ENCODE measurements at regions not wholly inside any gene's neighbourhood (a gene's known extent, or its start where the extent isn't known, plus 50 kb on each side); places are given as distances from the start of the nearest gene placed in this dataset.

DNA sequence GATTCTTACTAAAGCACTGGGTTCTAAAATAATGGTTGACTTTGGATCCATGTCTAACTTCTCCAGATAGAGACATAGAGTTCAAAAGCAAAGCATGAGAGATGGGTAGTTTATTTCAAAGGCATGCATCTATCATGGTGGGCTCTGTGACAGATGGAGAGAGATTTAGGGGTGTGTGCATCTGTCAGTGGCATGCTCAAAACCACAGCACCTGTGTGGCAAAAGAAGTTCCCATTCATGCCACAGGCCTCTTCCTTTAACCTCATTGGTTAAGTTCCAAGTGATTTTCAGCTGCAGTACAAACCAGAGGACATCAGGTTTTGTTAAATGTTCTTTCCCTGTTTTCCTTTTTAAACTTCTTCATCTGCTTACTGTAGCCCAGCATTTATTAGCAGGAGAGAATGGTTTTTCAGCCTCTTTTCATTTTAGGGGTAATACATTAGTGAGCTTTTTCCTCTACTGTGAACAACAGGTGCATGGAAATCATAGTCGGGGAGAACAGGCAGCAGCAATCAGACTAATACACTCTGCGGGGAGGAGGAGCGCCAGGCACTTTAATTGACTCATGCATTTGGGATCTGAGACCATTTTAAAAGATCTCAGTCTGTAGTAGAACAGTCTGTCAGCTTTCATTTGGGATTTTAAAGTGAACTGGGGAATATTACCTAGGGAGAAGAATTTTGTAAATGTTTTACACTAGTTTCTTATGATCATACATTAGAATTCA is 52.4 kb upstream of the UPP2 start:
- POLR2A ChIA-PET = no interaction called here
- no peak overlapping the region for H3K27ac Mint-ChIP-seq
- CTCF ChIA-PET = no interaction called here
- Histone ChIP-seq H3K36me3 (ENCODE audit: insufficient read depth, low read length) (no peaks in the 10 kb centered on the region), H3K4me1 (ENCODE audit: insufficient read depth, low read length) (no peaks in the 10 kb centered on the region), H3K4me3 (ENCODE audit: low read length) (no peak overlapping the region), H3K9me3 (ENCODE audit: low read length) (no peaks in the 10 kb centered on the region), H3K27ac (ENCODE audit: low read depth, low read length) (no peak overlapping the region), H3K27me3 (ENCODE audit: insufficient read depth, low read length, poor library complexity, severe bottlenecking) (no peaks in the 10 kb centered on the region)
- no peak for DNase-seq
- peaks cover 4 to 23% of the 10 kb centered on the region in 2 donors for H3K27me3 Mint-ChIP-seq
- no peaks in the 10 kb centered on the region for H3K36me3 Mint-ChIP-seq
- no peaks in the 10 kb centered on the region for H3K4me1 Mint-ChIP-seq
- H3K9me3 Mint-ChIP-seq = no peaks in the 10 kb centered on the region
- no peak overlapping the region for H3K4me3 Mint-ChIP-seq

DNA sequence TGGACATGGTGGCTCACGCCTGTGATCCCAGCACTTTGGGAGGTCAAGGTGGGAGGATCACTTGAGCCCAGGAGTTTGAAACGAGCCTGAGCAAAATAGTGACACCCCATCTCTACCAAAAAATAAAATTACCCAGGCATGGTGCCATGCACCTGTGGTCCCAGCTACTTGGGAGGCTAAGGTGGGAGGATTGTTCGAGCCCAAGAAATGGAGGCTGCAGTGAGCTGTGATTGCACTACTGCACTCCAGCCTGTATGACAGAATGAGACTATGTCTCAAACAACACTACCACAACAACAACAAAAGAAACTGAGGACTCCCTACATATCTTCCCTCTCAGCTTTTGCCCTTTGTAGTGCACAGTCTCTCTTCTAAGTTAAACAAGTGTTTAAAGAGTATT is 53.3 kb upstream of the UPP2 start:
- peaks cover 7 to 31% of the 10 kb centered on the region in 2 donors for H3K27me3 Mint-ChIP-seq
- H3K9me3 Mint-ChIP-seq = no peaks in the 10 kb centered on the region
- no peaks in the 10 kb centered on the region for H3K36me3 Mint-ChIP-seq
- ChIA-PET CTCF (no interaction called here), POLR2A (no interaction called here)
- H3K9me3 ChIP-seq (ENCODE audit: low read length) = no peaks in the 10 kb centered on the region
- H3K27ac ChIP-seq (ENCODE audit: low read depth, low read length) = no peak overlapping the region
- H3K36me3 ChIP-seq (ENCODE audit: insufficient read depth, low read length) = no peaks in the 10 kb centered on the region
- no peak overlapping the region for H3K4me3 ChIP-seq (ENCODE audit: low read length)
- no peaks in the 10 kb centered on the region for H3K27me3 ChIP-seq (ENCODE audit: insufficient read depth, low read length, poor library complexity, severe bottlenecking)
- no peaks in the 10 kb centered on the region for H3K4me1 ChIP-seq (ENCODE audit: insufficient read depth, low read length)
- no peak overlapping the region for H3K4me3 Mint-ChIP-seq
- no peak for DNase-seq
- H3K27ac Mint-ChIP-seq = no peak overlapping the region
- no peaks in the 10 kb centered on the region for H3K4me1 Mint-ChIP-seq

DNA sequence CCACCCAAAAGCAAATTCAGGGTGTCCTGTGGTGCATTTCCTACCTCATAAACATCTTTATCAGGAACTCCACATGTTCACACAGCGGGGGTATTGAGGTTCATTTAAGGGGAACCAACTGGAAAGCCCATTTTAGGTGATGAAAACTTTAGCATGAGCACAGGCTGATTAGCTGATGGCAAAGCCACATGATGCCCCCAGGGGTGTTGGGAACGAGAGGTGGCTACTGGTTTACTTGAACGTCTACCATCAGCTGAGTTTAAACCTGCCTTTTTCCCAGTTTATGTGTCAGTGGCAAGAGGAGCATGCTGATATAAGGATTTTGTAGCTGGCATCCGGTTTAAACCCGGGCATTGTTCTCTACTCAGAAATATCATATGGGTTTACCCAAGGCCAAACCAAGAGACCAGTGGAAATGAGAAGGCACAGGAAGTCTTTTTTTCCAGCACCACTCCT is 54.5 kb upstream of the UPP2 start:
- DNase-seq = no peak
- Mint-ChIP-seq H3K27ac (no peak overlapping the region), H3K9me3 (no peaks in the 10 kb centered on the region), H3K4me3 (no peak overlapping the region), H3K36me3 (no peaks in the 10 kb centered on the region), H3K27me3 (peaks cover 7 to 35% of the 10 kb centered on the region in 2 donors), H3K4me1 (no peaks in the 10 kb centered on the region)
- Histone ChIP-seq H3K27me3 (ENCODE audit: insufficient read depth, low read length, poor library complexity, severe bottlenecking) (no peaks in the 10 kb centered on the region), H3K36me3 (ENCODE audit: insufficient read depth, low read length) (no peaks in the 10 kb centered on the region), H3K9me3 (ENCODE audit: low read length) (no peaks in the 10 kb centered on the region), H3K27ac (ENCODE audit: low read depth, low read length) (no peak overlapping the region), H3K4me3 (ENCODE audit: low read length) (no peak overlapping the region), H3K4me1 (ENCODE audit: insufficient read depth, low read length) (no peaks in the 10 kb centered on the region)
- ChIA-PET CTCF (no interaction called here), POLR2A (no interaction called here)

DNA sequence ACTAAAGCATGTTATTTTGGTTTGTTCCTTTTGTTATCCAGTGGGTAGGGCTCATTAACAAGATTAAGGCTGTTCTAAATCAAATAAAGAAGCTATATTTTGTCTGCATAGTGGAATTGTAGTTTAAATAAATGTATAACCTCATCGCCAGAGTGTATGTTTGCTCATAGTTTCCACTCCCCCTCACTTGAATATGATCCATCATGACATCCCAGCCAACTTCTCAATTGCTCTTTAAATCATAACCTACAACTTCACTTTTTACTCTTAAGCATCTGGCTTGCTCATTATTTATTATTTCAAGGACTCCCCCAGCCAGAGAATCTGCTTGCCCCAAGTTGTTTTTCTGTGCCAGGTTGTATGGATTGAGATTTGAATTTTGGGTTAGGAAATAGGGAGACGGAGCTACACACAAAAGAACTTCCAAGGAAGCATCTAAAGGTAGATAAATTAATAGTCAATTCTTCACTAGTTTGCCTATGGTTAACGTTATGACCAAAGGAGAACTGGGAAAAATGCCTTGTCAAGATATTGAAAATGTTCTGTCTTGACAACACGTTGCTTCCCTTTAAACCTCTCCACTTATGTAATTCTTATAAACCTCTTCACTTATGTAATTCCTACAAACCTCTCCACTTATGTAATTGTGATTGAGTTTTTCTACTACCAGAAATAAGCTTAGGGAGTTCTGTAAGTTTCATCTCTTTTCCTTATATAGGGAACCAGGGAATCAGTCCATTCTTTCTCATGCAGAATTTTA is 55.4 kb upstream of the UPP2 start:
- CTCF ChIA-PET = no interaction called here
- Mint-ChIP-seq H3K4me1 (no peaks in the 10 kb centered on the region), H3K9me3 (no peaks in the 10 kb centered on the region)

DNA sequence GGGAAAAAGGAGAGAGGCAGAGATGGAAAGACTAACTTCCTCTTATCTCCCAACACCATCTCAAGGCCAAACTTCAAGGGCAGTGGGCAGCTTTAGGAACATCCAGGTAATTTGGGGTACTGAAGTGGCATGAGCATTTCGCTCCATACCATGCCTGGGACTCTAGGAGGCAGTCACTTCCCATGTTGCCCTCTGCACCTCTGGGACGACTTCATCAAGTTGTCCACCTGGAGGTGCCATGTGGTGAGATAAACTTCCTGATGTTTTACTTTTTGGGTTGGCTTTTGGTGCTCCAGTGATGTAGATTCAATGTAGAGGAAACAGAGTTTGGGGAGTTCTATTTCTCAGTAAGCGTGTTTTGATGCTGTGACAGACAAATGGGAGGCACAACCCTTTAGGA is 56.3 kb upstream of the UPP2 start:
- CTCF ChIA-PET = no interaction called here
- peaks cover 7 to 35% of the 10 kb centered on the region in 2 donors for H3K27me3 Mint-ChIP-seq
- H3K27me3 ChIP-seq (ENCODE audit: insufficient read depth, low read length, poor library complexity, severe bottlenecking) = no peaks in the 10 kb centered on the region
- POLR2A ChIA-PET = no interaction called here
- no peak overlapping the region for H3K27ac ChIP-seq (ENCODE audit: low read depth, low read length)
- no peaks in the 10 kb centered on the region for H3K4me1 Mint-ChIP-seq
- no peaks in the 10 kb centered on the region for H3K4me1 ChIP-seq (ENCODE audit: insufficient read depth, low read length)
- H3K4me3 ChIP-seq (ENCODE audit: low read length) = no peak overlapping the region
- H3K27ac Mint-ChIP-seq = no peak overlapping the region
- H3K9me3 Mint-ChIP-seq = no peaks in the 10 kb centered on the region
- no peaks in the 10 kb centered on the region for H3K36me3 ChIP-seq (ENCODE audit: insufficient read depth, low read length)
- H3K9me3 ChIP-seq (ENCODE audit: low read length) = no peaks in the 10 kb centered on the region
- DNase-seq = no peak
- H3K36me3 Mint-ChIP-seq = no peaks in the 10 kb centered on the region
- H3K4me3 Mint-ChIP-seq = no peak overlapping the region

More for the DNA sequence above, 55.4 kb upstream of the UPP2 start:
- POLR2A ChIA-PET = no interaction called here
- H3K36me3 ChIP-seq (ENCODE audit: insufficient read depth, low read length) = no peaks in the 10 kb centered on the region
- Mint-ChIP-seq H3K36me3 (no peaks in the 10 kb centered on the region), H3K27ac (peak overlapping the region in 1 of 8 donors; percentile 26), H3K4me3 (no peak overlapping the region), H3K27me3 (peaks cover 7 to 35% of the 10 kb centered on the region in 2 donors)
- no peak overlapping the region for H3K4me3 ChIP-seq (ENCODE audit: low read length)
- H3K9me3 ChIP-seq (ENCODE audit: low read length) = no peaks in the 10 kb centered on the region
- H3K27me3 ChIP-seq (ENCODE audit: insufficient read depth, low read length, poor library complexity, severe bottlenecking) = no peaks in the 10 kb centered on the region
- H3K27ac ChIP-seq (ENCODE audit: low read depth, low read length) = no peak overlapping the region
- no peaks in the 10 kb centered on the region for H3K4me1 ChIP-seq (ENCODE audit: insufficient read depth, low read length)
- no peak for DNase-seq

DNA sequence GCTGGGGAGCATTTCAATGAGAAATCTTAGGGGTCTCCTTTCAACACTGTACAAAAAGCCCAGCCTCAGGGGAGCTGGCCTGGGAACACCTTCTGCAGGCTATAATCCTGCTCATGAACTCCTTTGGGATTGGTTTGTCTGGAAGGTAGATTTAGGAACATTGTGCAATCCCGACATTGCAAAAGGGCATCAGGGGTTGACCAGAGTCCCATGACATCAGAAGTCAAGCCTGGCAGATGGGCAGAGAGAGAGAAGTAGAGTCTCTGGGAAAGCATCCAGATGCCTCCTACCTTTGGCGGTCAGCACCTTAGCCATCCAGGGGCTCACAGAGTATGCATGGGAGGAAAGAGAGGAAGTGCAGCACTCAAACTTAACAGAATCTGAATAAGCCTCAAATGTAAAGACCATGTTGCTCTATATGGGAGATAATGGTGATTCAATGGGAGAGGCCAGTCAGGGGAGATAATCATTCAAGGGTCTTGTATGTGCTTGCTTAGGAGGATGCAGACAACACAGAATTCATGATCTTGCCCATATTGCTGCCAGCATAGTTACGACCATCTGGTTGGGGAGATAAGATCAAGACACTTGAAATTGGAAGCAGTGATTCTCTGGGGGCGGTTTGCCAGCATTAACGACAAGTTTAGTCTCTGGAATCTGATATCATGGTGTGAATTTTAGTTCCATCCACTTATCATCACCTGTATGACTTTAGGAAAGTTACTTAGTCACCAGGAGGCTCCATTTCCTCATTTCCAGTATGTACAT is 58.3 kb upstream of the UPP2 start:
- Mint-ChIP-seq H3K27ac (peak overlapping the region in 1 of 8 donors; percentile 47), H3K4me1 (no peaks in the 10 kb centered on the region), H3K9me3 (no peaks in the 10 kb centered on the region), H3K4me3 (no peak overlapping the region), H3K27me3 (peaks cover 10 to 40% of the 10 kb centered on the region in 2 donors), H3K36me3 (no peaks in the 10 kb centered on the region)
- Histone ChIP-seq H3K27ac (ENCODE audit: low read depth, low read length) (no peak overlapping the region), H3K4me3 (ENCODE audit: low read length) (no peak overlapping the region), H3K27me3 (ENCODE audit: insufficient read depth, low read length, poor library complexity, severe bottlenecking) (no peaks in the 10 kb centered on the region), H3K9me3 (ENCODE audit: low read length) (no peaks in the 10 kb centered on the region), H3K4me1 (ENCODE audit: insufficient read depth, low read length) (no peaks in the 10 kb centered on the region), H3K36me3 (ENCODE audit: insufficient read depth, low read length) (no peaks in the 10 kb centered on the region)
- ChIA-PET CTCF (interaction anchor here (0.6 kb wide), 1 partner anchor 19 kb away, joined by 3 read pairs; no protein-coding TSS in a partner anchor), POLR2A (no interaction called here)
- DNase-seq = no peak

DNA sequence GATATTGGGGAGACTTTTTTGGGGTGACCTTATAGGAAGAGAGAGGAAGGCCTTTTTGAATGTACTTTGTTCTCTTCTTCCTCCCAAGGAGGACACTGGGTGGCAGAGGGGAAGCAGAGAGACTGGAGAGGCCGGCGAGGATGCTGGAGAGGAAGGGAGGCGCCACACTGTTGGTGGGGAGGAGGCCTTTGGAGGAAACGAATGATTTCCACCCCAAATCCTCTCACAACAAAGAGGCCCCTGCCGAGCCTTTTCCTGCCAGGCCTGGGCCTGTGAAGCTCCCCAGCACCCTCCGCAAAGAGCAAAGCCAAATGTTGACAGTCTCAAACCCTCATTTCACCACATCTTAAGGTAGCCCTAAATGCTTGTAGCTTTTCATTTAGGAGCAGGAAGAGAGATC is 59.0 kb upstream of the UPP2 start:
- Mint-ChIP-seq H3K36me3 (no peaks in the 10 kb centered on the region), H3K27ac (no peak overlapping the region), H3K4me3 (no peak overlapping the region), H3K9me3 (no peaks in the 10 kb centered on the region), H3K4me1 (no peaks in the 10 kb centered on the region), H3K27me3 (peaks cover 7 to 36% of the 10 kb centered on the region in 2 donors)
- no peak overlapping the region for H3K4me3 ChIP-seq (ENCODE audit: low read length)
- no peak overlapping the region for H3K27ac ChIP-seq (ENCODE audit: low read depth, low read length)
- H3K36me3 ChIP-seq (ENCODE audit: insufficient read depth, low read length) = no peaks in the 10 kb centered on the region
- ChIA-PET POLR2A (no interaction called here), CTCF (no interaction called here)
- no peaks in the 10 kb centered on the region for H3K4me1 ChIP-seq (ENCODE audit: insufficient read depth, low read length)
- no peaks in the 10 kb centered on the region for H3K9me3 ChIP-seq (ENCODE audit: low read length)
- DNase-seq = no peak
- no peaks in the 10 kb centered on the region for H3K27me3 ChIP-seq (ENCODE audit: insufficient read depth, low read length, poor library complexity, severe bottlenecking)

DNA sequence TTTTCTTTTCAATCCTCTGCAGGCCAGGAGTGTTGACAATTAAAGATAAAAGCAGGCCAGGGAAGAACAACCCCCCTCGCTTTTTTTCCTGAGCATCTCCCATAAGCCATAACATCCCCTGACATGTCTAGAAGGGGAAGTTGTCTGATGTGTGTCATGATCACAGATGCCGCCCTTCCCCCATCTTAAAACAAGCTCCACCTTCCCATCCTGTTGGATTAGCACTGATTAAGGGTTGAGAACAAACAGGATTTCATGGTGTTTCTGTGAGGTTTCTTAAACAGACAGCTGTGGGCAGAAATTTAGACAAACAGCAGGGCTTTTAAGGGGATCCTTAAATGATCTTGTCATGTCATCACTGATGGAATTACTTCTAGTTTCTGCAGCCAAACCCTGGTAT is 59.4 kb upstream of the UPP2 start:
- CTCF ChIA-PET = no interaction called here
- Histone ChIP-seq H3K27ac (ENCODE audit: low read depth, low read length) (no peak overlapping the region), H3K4me1 (ENCODE audit: insufficient read depth, low read length) (no peaks in the 10 kb centered on the region), H3K27me3 (ENCODE audit: insufficient read depth, low read length, poor library complexity, severe bottlenecking) (no peaks in the 10 kb centered on the region), H3K4me3 (ENCODE audit: low read length) (no peak overlapping the region), H3K36me3 (ENCODE audit: insufficient read depth, low read length) (no peaks in the 10 kb centered on the region), H3K9me3 (ENCODE audit: low read length) (no peaks in the 10 kb centered on the region)
- no peak overlapping the region for H3K4me3 Mint-ChIP-seq
- H3K4me1 Mint-ChIP-seq = no peaks in the 10 kb centered on the region
- no peaks in the 10 kb centered on the region for H3K36me3 Mint-ChIP-seq
- POLR2A ChIA-PET = no interaction called here
- no peak overlapping the region for H3K27ac Mint-ChIP-seq
- no peak for DNase-seq
- no peaks in the 10 kb centered on the region for H3K9me3 Mint-ChIP-seq
- peaks cover 7 to 41% of the 10 kb centered on the region in 2 donors for H3K27me3 Mint-ChIP-seq
